HG02981 (cell line): ENCODE measurements at regions not wholly inside any gene's neighbourhood (a gene's known extent, or its start where the extent isn't known, plus 50 kb on each side); places are given as distances from the start of the nearest gene placed in this dataset.

Source experiments
- ATAC-seq: cut with Tn5 transposase; IDR thresholded peaks from one replicate; pipeline ENCODE4 v1.9.1; 2021; ENCODE audit warnings: mild to moderate bottlenecking, moderate library complexity; ENCODE audit not compliant: unreplicated experiment

- ATAC-seq, result no peak
Observed at GRCh38 chr14:87816416-87816815, 176.6 kb downstream of the GALC start.

- no peak for ATAC-seq
Observed at GRCh38 chr14:87815121-87815520, 177.9 kb downstream of the GALC start.

- ATAC-seq, result no peak
Observed at GRCh38 chr14:87813686-87814085, 179.3 kb downstream of the GALC start.

GRCh38 chr14:87813211-87813610 is 179.8 kb downstream of the GALC start:
- ATAC-seq, result no peak

GRCh38 chr14:87811246-87811645 is 181.7 kb downstream of the GALC start:
- ATAC-seq, result no peak

GRCh38 chr14:87810711-87811110 is 182.3 kb downstream of the GALC start:
- ATAC-seq, result no peak

GRCh38 chr14:87809261-87809660 is 183.7 kb downstream of the GALC start:
- no peak for ATAC-seq

- peak; percentile 74 for ATAC-seq
Observed at GRCh38 chr14:87805315-87805723, 187.7 kb downstream of the GALC start.

GRCh38 chr14:87800216-87800615 is 192.8 kb downstream of the GALC start:
- ATAC-seq, result no peak

GRCh38 chr14:87799400-87799799 is 193.6 kb downstream of the GALC start:
- ATAC-seq, result no peak

GRCh38 chr14:87797001-87797400 is 196.0 kb downstream of the GALC start:
- no peak for ATAC-seq

- no peak for ATAC-seq
Observed at GRCh38 chr14:87794561-87794960, 198.4 kb downstream of the GALC start.

GRCh38 chr14:87785897-87786296 is 207.1 kb downstream of the GALC start:
- ATAC-seq, result peak; percentile 68

GRCh38 chr14:87784386-87784785 is 208.6 kb downstream of the GALC start:
- ATAC-seq, result no peak

GRCh38 chr14:87783071-87783470 is 209.9 kb downstream of the GALC start:
- ATAC-seq, result no peak

GRCh38 chr14:87772854-87773253 is 220.1 kb downstream of the GALC start:
- ATAC-seq, result no peak

- ATAC-seq, result peak; percentile 90
Observed at GRCh38 chr14:87767567-87767901, 225.4 kb downstream of the GALC start.

- ATAC-seq, result no peak
Observed at GRCh38 chr14:87758876-87759275, 234.1 kb downstream of the GALC start.

- peak; percentile 72 for ATAC-seq
Observed at GRCh38 chr14:87756661-87757060, 236.3 kb downstream of the GALC start.

GRCh38 chr14:87754520-87755223 is 238.3 kb downstream of the GALC start:
- ATAC-seq, result no peak

GRCh38 chr14:87748558-87748957 is 244.4 kb downstream of the GALC start:
- no peak for ATAC-seq

- ATAC-seq, result peak; percentile 87
Observed at GRCh38 chr14:87745507-87746118, 247.4 kb downstream of the GALC start.
